Right cardiac atrium (tissue), 5 donors: ENCODE measurements at regions not wholly inside any gene's neighbourhood (a gene's known extent, or its start where the extent isn't known, plus 50 kb on each side); places are given as distances from the start of the nearest gene placed in this dataset.

Experiments used
- ATAC-seq, 2 donors: fragments of 200-7000 bp; cut with Tn5 transposase; one replicate each; pipeline versions ENCODE4 v1.8.0 to v1.9.1; 2020; ENCODE audit warnings: moderate library complexity in 2 of 2, mild to moderate bottlenecking in 1 of 2
- DNase-seq, 3 donors: peaks; one replicate each; pipeline ENCODE4 v3.0.0-alpha.2; 2020
- H3K27ac ChIP-seq: one replicate; pipeline ENCODE4 v1.5.1; 2013; ENCODE audit warnings: mild to moderate bottlenecking, low read length, control low read depth, moderate library complexity
- H3K27me3 ChIP-seq: one replicate; pipeline ENCODE4 v1.6.1; 2013; ENCODE audit not compliant: control insufficient read depth, insufficient read depth
- H3K4me1 ChIP-seq: one replicate; pipeline ENCODE4 v1.6.1; 2013; ENCODE audit warnings: low read length; ENCODE audit not compliant: control insufficient read depth, insufficient read depth
- H3K4me3 ChIP-seq: one replicate; pipeline ENCODE4 v1.5.1; 2013; ENCODE audit warnings: low read length, control low read depth
- H3K9me3 ChIP-seq: one replicate; pipeline ENCODE4 v1.6.1; 2013; ENCODE audit warnings: low read length; ENCODE audit not compliant: control insufficient read depth
- WGBS: extraction: QIAGEN DNeasy Blood & Tissue Kit; methylation state at CpG from one replicate; pipeline ENCODE4 v1.1.7; 2013; 5-methylcytosine and 5-hydroxymethylcytosine counted together
- intact Hi-C, 4 donors: fragments of 100-400 bp; cut with DNase I; formaldehyde crosslinking; loops; one replicate each; pipeline versions ENCODE4 v1.11.0 to v1.14.0; 2022 to 2023
- donor health status: healthy with polysubstance abuse.
- donor health status: DM: no; HTN: yes; CAD: no.
- donor health status: DM: no; HTN: no; CAD: no.
- donor health status: DM: no; HTN: yes; CAD: no; lungs with severe emphysema.
- donor health status: DM: yes; HTN: yes; CAD: no.

- H3K9me3 ChIP-seq = no peaks in the 10 kb centered on the region
- intact Hi-C loops = no loop called here
- H3K27me3 ChIP-seq = no peaks in the 10 kb centered on the region
- H3K27ac ChIP-seq = no peak overlapping the region
- peak in 1 of 3 donors; percentile 58 for DNase-seq
- ATAC-seq = no peak
- H3K4me3 ChIP-seq = no peak overlapping the region
- no peaks in the 10 kb centered on the region for H3K4me1 ChIP-seq
- WGBS = 64% methylated on average over 4 of the region's 4 CpGs
Measured at GRCh38 chr18:45363196-45363595, 252.1 kb upstream of the SLC14A2 start.

GRCh38 chr18:45365835-45366234 lies 249.4 kb upstream of the SLC14A2 start:
- WGBS = 75% methylated on average over 3 of the region's 3 CpGs
- Histone ChIP-seq H3K27ac (no peak overlapping the region), H3K4me3 (no peak overlapping the region), H3K27me3 (no peaks in the 10 kb centered on the region), H3K4me1 (peaks cover 4% of the 10 kb centered on the region), H3K9me3 (no peaks in the 10 kb centered on the region)
- DNase-seq (no peak), ATAC-seq (no peak)
- intact Hi-C loops = no loop called here

- ATAC-seq (peak in 1 of 2 donors; percentile 70), DNase-seq (no peak)
- no peaks in the 10 kb centered on the region for H3K27me3 ChIP-seq
- H3K4me1 ChIP-seq = peaks cover 7% of the 10 kb centered on the region
- intact Hi-C loops = no loop called here
- WGBS = 39% methylated on average over 14 of the region's 14 CpGs
- H3K27ac ChIP-seq = peak overlapping the region; percentile 19
- H3K4me3 ChIP-seq = no peak overlapping the region
- no peaks in the 10 kb centered on the region for H3K9me3 ChIP-seq
Measured at GRCh38 chr18:45370255-45371010, 244.8 kb upstream of the SLC14A2 start.

DNA sequence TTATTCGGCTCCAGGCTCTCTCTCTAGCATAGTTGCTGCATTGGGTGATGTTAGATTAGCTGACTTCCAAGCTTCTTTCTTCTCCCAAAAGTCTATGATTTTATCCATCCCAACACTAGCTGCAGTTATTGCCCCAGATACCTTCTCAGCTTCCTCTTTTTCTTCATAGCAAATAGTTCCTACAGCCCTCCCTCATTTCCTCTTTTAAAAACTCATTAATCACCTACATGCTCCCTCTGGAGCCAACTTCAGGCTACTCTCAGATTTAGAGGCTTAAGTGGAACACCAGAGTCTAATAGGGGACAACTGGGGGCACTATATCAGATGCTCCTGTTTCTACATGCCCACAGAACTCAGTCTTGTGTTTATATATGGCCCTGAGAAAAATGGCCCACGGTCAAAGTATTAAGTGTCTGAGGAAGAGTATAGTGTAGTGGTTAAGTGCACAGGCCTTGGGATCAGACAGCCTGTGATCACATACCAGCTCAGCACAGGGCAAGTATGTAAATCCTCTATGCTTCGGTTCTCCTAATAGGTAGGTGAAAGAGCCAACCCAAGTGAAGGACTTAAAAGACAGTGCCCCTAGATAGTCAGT lies 241.9 kb upstream of the SLC14A2 start:
- ATAC-seq (no peak), DNase-seq (no peak)
- WGBS = 70% methylated on average over 3 of the region's 3 CpGs
- intact Hi-C loops = no loop called here
- H3K4me3 ChIP-seq = no peak overlapping the region
- no peak overlapping the region for H3K27ac ChIP-seq
- no peaks in the 10 kb centered on the region for H3K27me3 ChIP-seq
- H3K4me1 ChIP-seq = peaks cover 7% of the 10 kb centered on the region
- H3K9me3 ChIP-seq = no peaks in the 10 kb centered on the region

DNA sequence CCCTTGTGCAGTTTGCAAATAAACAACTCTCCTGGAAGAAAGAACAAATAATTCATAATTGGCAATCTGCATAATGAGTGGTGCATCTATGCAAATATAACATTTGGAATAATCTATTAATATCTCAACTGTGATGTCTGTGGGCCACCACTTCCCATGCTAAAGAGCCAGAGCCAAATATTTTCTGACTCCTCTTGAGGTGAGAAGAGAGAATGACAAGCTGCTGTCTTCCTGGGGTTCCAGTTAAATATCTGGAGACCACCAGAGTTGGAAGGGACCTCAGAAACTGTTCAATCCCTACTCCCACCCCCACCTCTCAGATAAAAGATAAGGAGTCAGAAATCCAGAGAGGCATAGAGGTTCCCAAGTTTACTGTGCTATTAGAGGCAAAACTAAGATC lies 241.0 kb upstream of the SLC14A2 start:
- no peak for ATAC-seq
- H3K4me1 ChIP-seq = peaks cover 7% of the 10 kb centered on the region

GRCh38 chr18:45374878-45375630 lies 240.2 kb upstream of the SLC14A2 start:
- no peak for ATAC-seq
- Histone ChIP-seq H3K27ac (no peak overlapping the region), H3K27me3 (no peaks in the 10 kb centered on the region), H3K4me3 (no peak overlapping the region), H3K4me1 (peaks cover 7% of the 10 kb centered on the region), H3K9me3 (no peaks in the 10 kb centered on the region)
- 81% methylated on average over 6 of the region's 6 CpGs for WGBS
- no peak for DNase-seq
- intact Hi-C loops = no loop called here

More for the DNA sequence above, 241.0 kb upstream of the SLC14A2 start:
- Histone ChIP-seq H3K4me3 (no peak overlapping the region), H3K27ac (no peak overlapping the region), H3K9me3 (no peaks in the 10 kb centered on the region), H3K27me3 (no peaks in the 10 kb centered on the region)
- intact Hi-C loops = no loop called here
- DNase-seq = no peak

- Histone ChIP-seq H3K27me3 (no peaks in the 10 kb centered on the region), H3K9me3 (no peaks in the 10 kb centered on the region), H3K27ac (no peak overlapping the region), H3K4me3 (no peak overlapping the region), H3K4me1 (peaks cover 3% of the 10 kb centered on the region)
- intact Hi-C loops = no loop called here
- ATAC-seq = no peak
- no peak for DNase-seq
- over 99% methylated on average over 2 of the region's 2 CpGs for WGBS
Measured at GRCh38 chr18:45376193-45376592, 239.1 kb upstream of the SLC14A2 start.

DNA sequence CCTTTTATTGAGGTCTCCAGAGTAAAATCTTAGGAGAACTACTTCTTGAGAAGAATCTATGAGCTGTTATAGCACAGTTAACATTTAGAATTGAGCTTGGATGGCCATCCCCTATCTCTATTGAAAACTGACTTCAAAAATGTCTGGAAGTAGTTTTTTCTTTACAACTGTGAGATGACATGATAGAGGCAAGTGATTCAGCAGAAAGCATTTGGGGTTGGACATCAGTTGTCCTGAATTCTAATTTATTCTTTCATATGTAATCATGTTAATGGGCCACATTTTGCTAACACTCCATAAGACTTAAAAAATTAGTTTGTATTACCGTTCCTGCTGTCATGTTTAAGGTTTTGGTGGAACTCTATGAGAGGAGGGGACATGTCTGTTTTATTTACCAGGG lies 237.0 kb upstream of the SLC14A2 start:
- no peak overlapping the region for H3K27ac ChIP-seq
- no peaks in the 10 kb centered on the region for H3K27me3 ChIP-seq
- DNase-seq (no peak), ATAC-seq (no peak)
- 34% methylated on average over 1 of the region's 1 CpG for WGBS
- H3K9me3 ChIP-seq = no peaks in the 10 kb centered on the region
- intact Hi-C loops = no loop called here
- peaks cover 3% of the 10 kb centered on the region for H3K4me1 ChIP-seq
- no peak overlapping the region for H3K4me3 ChIP-seq

- 87% methylated on average over 5 of the region's 5 CpGs for WGBS
- H3K4me1 ChIP-seq = peaks cover 2% of the 10 kb centered on the region
- intact Hi-C loops = no loop called here
- H3K27ac ChIP-seq = no peak overlapping the region
- ATAC-seq (no peak), DNase-seq (no peak)
- H3K4me3 ChIP-seq = no peak overlapping the region
- no peaks in the 10 kb centered on the region for H3K9me3 ChIP-seq
- H3K27me3 ChIP-seq = no peaks in the 10 kb centered on the region
Measured at GRCh38 chr18:45378933-45379332, 236.3 kb upstream of the SLC14A2 start.

- H3K4me1 ChIP-seq = no peaks in the 10 kb centered on the region
- H3K9me3 ChIP-seq = no peaks in the 10 kb centered on the region
- H3K4me3 ChIP-seq = no peak overlapping the region
- ATAC-seq (no peak), DNase-seq (no peak)
- H3K27ac ChIP-seq = no peak overlapping the region
- 88% methylated on average over 1 of the region's 1 CpG for WGBS
- intact Hi-C loops = loop anchor here in 2 of 4 donors (5.0 to 10.0 kb wide), 2 partner anchors 105 to 1758 kb away; no protein-coding TSS in a partner anchor
- H3K27me3 ChIP-seq = no peaks in the 10 kb centered on the region
Measured at GRCh38 chr18:45379903-45380302, 235.4 kb upstream of the SLC14A2 start.

DNA sequence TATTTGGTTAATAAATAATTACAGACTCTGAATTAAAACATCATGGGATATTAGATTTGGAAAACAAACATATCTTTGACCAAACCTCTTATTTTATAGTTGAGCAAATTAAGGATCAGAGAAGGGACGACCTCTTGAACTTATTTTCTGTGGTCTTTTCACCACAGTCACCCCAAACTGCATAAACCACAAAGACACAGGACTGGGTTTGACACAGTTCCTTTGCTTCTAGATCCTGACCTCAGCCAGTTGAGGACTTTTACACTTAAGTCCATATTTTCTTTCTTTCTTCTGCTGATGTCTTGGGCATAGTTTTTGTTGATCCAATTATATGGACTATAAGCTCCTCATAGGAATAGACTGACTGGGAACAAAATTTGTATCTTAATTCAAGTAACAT lies 234.0 kb upstream of the SLC14A2 start:
- no peak for ATAC-seq
- intact Hi-C loops = loop anchor here in 2 of 4 donors (5.0 to 10.0 kb wide), 2 partner anchors 106 to 1759 kb away; no protein-coding TSS in a partner anchor
- no peak for DNase-seq
- WGBS = 78% methylated on average over 1 of the region's 1 CpG
- no peaks in the 10 kb centered on the region for H3K27me3 ChIP-seq
- no peak overlapping the region for H3K4me3 ChIP-seq
- H3K27ac ChIP-seq = no peak overlapping the region
- no peaks in the 10 kb centered on the region for H3K4me1 ChIP-seq
- H3K9me3 ChIP-seq = no peaks in the 10 kb centered on the region
